Peyer's patch (tissue), 4 donors: ENCODE measurements at regions not wholly inside any gene's neighbourhood (a gene's known extent, or its start where the extent isn't known, plus 50 kb on each side); places are given as distances from the start of the nearest gene placed in this dataset.

Experiments used
- CTCF ChIP-seq, 6 experiments: fragments of 450-650 bp in 4 of 6; fragments of 200-600 bp in 2 of 6; sonication (generic) in 1 of 6; IDR thresholded peaks; one replicate each; pipeline ENCODE4 v1.5.1; 2017 to 2019; ENCODE audit warnings: antibody characterized with exemption in 6 of 6, mild to moderate bottlenecking in 3 of 6, moderate library complexity in 1 of 6
- POLR2A ChIP-seq, 2 donors: fragments of 450-650 bp; IDR thresholded peaks; one replicate each; pipeline ENCODE4 v1.5.1; 2017; ENCODE audit warnings: antibody characterized with exemption in 2 of 2, mild to moderate bottlenecking in 2 of 2, moderate library complexity in 2 of 2

GRCh38 chr9:115593587-115594091, 475.7 kb upstream of the TNC start:
- TF ChIP-seq CTCF (IDR thresholded peaks at IDR 0.05) = peak in 5 of 6 experiments; percentile 23 to 69 (median 61)
- no peak for TF ChIP-seq POLR2A (IDR thresholded peaks at IDR 0.05)
